WTC11 (cell line): ENCODE measurements at regions not wholly inside any gene's neighbourhood (a gene's known extent, or its start where the extent isn't known, plus 50 kb on each side); places are given as distances from the start of the nearest gene placed in this dataset.

ENCODE experiments used
- ATAC-seq: fragments of 200-7000 bp; cut with Tn5 transposase; 2 replicates; pipeline ENCODE4 v1.10.0; 2021; ENCODE audit warnings: mild to moderate bottlenecking, moderate library complexity
- CTCF ChIA-PET: fragments of 300-600 bp; sonication (Branson Sonifier 250); formaldehyde crosslinking; loops from one replicate; lab custom pipeline; 2021; ENCODE audit warnings: antibody characterized with exemption; lab: Charles Lee
- POLR2A ChIA-PET: fragments of 350-600 bp; sonication (Branson Sonifier 250); formaldehyde crosslinking; loops from one replicate; lab custom pipeline; 2021; ENCODE audit warnings: antibody characterized with exemption; lab: Charles Lee
- DNase-seq: peaks from one replicate; pipeline ENCODE4 v3.0.0; 2021; ENCODE audit warnings: low spot score
- H3K27ac Mint-ChIP-seq: 2 replicates; pipeline ENCODE4 v1.8.0; 2021; ENCODE audit warnings: mixed read lengths
- H3K27me3 Mint-ChIP-seq: 2 replicates; pipeline ENCODE4 v1.8.0; 2021; ENCODE audit warnings: low read depth, mild to moderate bottlenecking, moderate library complexity, mixed read lengths
- H3K36me3 Mint-ChIP-seq: 2 replicates; pipeline ENCODE4 v1.8.0; 2021; ENCODE audit warnings: mixed read lengths
- H3K4me1 Mint-ChIP-seq: 2 replicates; pipeline ENCODE4 v1.8.0; 2022; ENCODE audit warnings: mixed read lengths
- H3K4me3 Mint-ChIP-seq: 2 replicates; pipeline ENCODE4 v1.8.0; 2021; ENCODE audit warnings: mild to moderate bottlenecking, moderate library complexity, mixed read lengths
- H3K9me3 Mint-ChIP-seq: 2 replicates; pipeline ENCODE4 v1.8.0; 2021; ENCODE audit warnings: mixed read lengths
- AR ChIP-seq: fragments of 250-450 bp; sonication (Bioruptor Pico); IDR thresholded peaks from 2 replicates; pipeline ENCODE4 v1.9.0; 2021; ENCODE audit warnings: mild to moderate bottlenecking
- ATF2 ChIP-seq: sonication (generic); formaldehyde crosslinking; IDR thresholded peaks from 2 replicates; pipeline ENCODE4 v1.8.1; 2022; ENCODE audit warnings: low read depth, missing genetic modification reagents, borderline replicate concordance
- E2F1 ChIP-seq: sonication (generic); formaldehyde crosslinking; IDR thresholded peaks from 2 replicates; pipeline ENCODE4 v1.8.0; 2022; ENCODE audit warnings: mild to moderate bottlenecking, missing genetic modification reagents
- ERG ChIP-seq: fragments of 250-450 bp; sonication (Bioruptor Pico); IDR thresholded peaks from 2 replicates; pipeline ENCODE4 v1.8.0; 2021; ENCODE audit warnings: mild to moderate bottlenecking
- ESRRA ChIP-seq: sonication (generic); formaldehyde crosslinking; IDR thresholded peaks from 2 replicates; pipeline ENCODE4 v1.8.1; 2022; ENCODE audit warnings: mild to moderate bottlenecking, missing genetic modification reagents, borderline replicate concordance
- MLX ChIP-seq: sonication (generic); formaldehyde crosslinking; IDR thresholded peaks from 2 replicates; pipeline ENCODE4 v1.8.1; 2023; ENCODE audit warnings: mild to moderate bottlenecking, missing genetic modification reagents, moderate library complexity
- OVOL2 ChIP-seq: fragments of 250-450 bp; sonication (Bioruptor Pico); IDR thresholded peaks from 2 replicates; pipeline ENCODE4 v1.9.0; 2021; ENCODE audit warnings: mild to moderate bottlenecking, borderline replicate concordance
- PRRX2 ChIP-seq: fragments of 250-450 bp; sonication (Bioruptor Pico); IDR thresholded peaks from 2 replicates; pipeline ENCODE4 v1.8.0; 2021; ENCODE audit warnings: mild to moderate bottlenecking
- RELA ChIP-seq: sonication (generic); formaldehyde crosslinking; IDR thresholded peaks from 2 replicates; pipeline ENCODE4 v1.8.1; 2022; ENCODE audit warnings: missing genetic modification reagents, mild to moderate bottlenecking, borderline replicate concordance
- TEAD4 ChIP-seq: sonication (generic); formaldehyde crosslinking; IDR thresholded peaks from 2 replicates; pipeline ENCODE4 v1.8.0; 2022; ENCODE audit warnings: mild to moderate bottlenecking, missing genetic modification reagents
- ZNF232 ChIP-seq: sonication (generic); formaldehyde crosslinking; IDR thresholded peaks from 2 replicates; pipeline ENCODE4 v1.8.0; 2022; ENCODE audit warnings: mild to moderate bottlenecking, missing genetic modification reagents
- ZNF281 ChIP-seq: sonication (generic); formaldehyde crosslinking; IDR thresholded peaks from 2 replicates; pipeline ENCODE4 v1.8.0; 2023; ENCODE audit warnings: mild to moderate bottlenecking, missing genetic modification reagents
- ZNF396 ChIP-seq: fragments of 250-450 bp; sonication (Bioruptor Pico); IDR thresholded peaks from 2 replicates; pipeline ENCODE4 v1.8.0; 2021; ENCODE audit warnings: mild to moderate bottlenecking, moderate library complexity, borderline replicate concordance
- ZNF423 ChIP-seq: fragments of 250-450 bp; sonication (Bioruptor Pico); IDR thresholded peaks from 2 replicates; pipeline ENCODE4 v2.1.2; 2022; ENCODE audit warnings: mild to moderate bottlenecking, moderate library complexity
- ZNF425 ChIP-seq: fragments of 250-450 bp; sonication (Bioruptor Pico); conservative IDR thresholded peaks from 2 replicates; pipeline ENCODE4 v1.9.0; 2021; ENCODE audit warnings: mild to moderate bottlenecking
- ZNF512 ChIP-seq: sonication (generic); formaldehyde crosslinking; IDR thresholded peaks from 2 replicates; pipeline ENCODE4 v1.8.1; 2022; ENCODE audit warnings: missing genetic modification reagents, borderline replicate concordance
- ZNF532 ChIP-seq: fragments of 250-450 bp; sonication (Bioruptor Pico); IDR thresholded peaks from 2 replicates; pipeline ENCODE4 v1.9.0; 2021; ENCODE audit warnings: mild to moderate bottlenecking, borderline replicate concordance

GRCh38 chr7:68964060-68964459 is 634.2 kb upstream of the AUTS2 start:
- Mint-ChIP-seq H3K36me3 (no peaks in the 10 kb centered on the region), H3K27ac (no peak overlapping the region), H3K4me3 (no peak overlapping the region), H3K9me3 (peaks cover 24% of the 10 kb centered on the region), H3K4me1 (0 out of 2 replicates have a peak, but pooled peaks cover 5% of the 10 kb centered on the region), H3K27me3 (no peaks in the 10 kb centered on the region; the same call in 1 of the 2 replicates)
- ATAC-seq, result no peak
- no peak for DNase-seq
- TF ChIP-seq ZNF232 (CRISPR knock-in tag) (no peak), ESRRA (CRISPR knock-in tag) (no peak), OVOL2 (CRISPR knock-in tag) (no peak), ZNF281 (CRISPR knock-in tag) (no peak), ZNF396 (CRISPR knock-in tag) (no peak), E2F1 (CRISPR knock-in tag) (no peak), MLX (CRISPR knock-in tag) (no peak), TEAD4 (CRISPR knock-in tag) (no peak), ZNF532 (CRISPR knock-in tag) (no peak), ZNF425 (CRISPR knock-in tag) (no peak), ZNF512 (CRISPR knock-in tag) (no peak), ERG (CRISPR knock-in tag) (no peak), ATF2 (CRISPR knock-in tag) (no peak), PRRX2 (CRISPR knock-in tag) (no peak), RELA (no peak), ZNF423 (CRISPR knock-in tag) (no peak), AR (CRISPR knock-in tag) (no peak)
- CTCF ChIA-PET, result no interaction called here
- POLR2A ChIA-PET, result no interaction called here
